Activated T-helper 1 cell treated with anti-CD3 and anti-CD28 coated beads, Interleukin-12 subunit alpha, Interleukin-12 subunit beta, Interleukin-2, Interleukin-4 antibody, amounts not matched to agents 30 ng/mL and 10 ng/mL and 1 ng/mL, durations not matched to agents 14 hours and 24 hours and 36 hours (primary cell): ENCODE measurements at regions not wholly inside any gene's neighbourhood (a gene's known extent, or its start where the extent isn't known, plus 50 kb on each side); places are given as distances from the start of the nearest gene placed in this dataset.

ENCODE experiments used
- DNase-seq: peaks from one replicate; pipeline ENCODE4 v3.0.0; 2021; ENCODE audit warnings: low spot score
- H3K27ac Mint-ChIP-seq: one replicate; pipeline ENCODE4 v1.8.0; 2021; ENCODE audit warnings: mild to moderate bottlenecking, mixed read lengths
- H3K27me3 Mint-ChIP-seq: one replicate; pipeline ENCODE4 v1.8.0; 2022; ENCODE audit warnings: mild to moderate bottlenecking, moderate library complexity, mixed read lengths; ENCODE audit not compliant: insufficient read depth
- H3K36me3 Mint-ChIP-seq: one replicate; pipeline ENCODE4 v1.8.0; 2021; ENCODE audit warnings: low read depth, mixed read lengths
- H3K4me1 Mint-ChIP-seq: one replicate; pipeline ENCODE4 v1.8.0; 2021; ENCODE audit warnings: low read depth, mixed read lengths
- H3K4me3 Mint-ChIP-seq: one replicate; pipeline ENCODE4 v1.8.0; 2021; ENCODE audit warnings: mild to moderate bottlenecking, moderate library complexity, mixed read lengths
- H3K9me3 Mint-ChIP-seq: one replicate; pipeline ENCODE4 v1.8.0; 2021; ENCODE audit warnings: mixed read lengths
- intact Hi-C: fragments of 100-400 bp; cut with micrococcal nuclease; formaldehyde crosslinking; loops from one replicate; pipeline ENCODE4 v1.15.1; 2024

GRCh38 chr2:59896499-59897245 is 656.8 kb downstream of the BCL11A start:
- Mint-ChIP-seq H3K4me1 (no peaks in the 10 kb centered on the region), H3K36me3 (no peaks in the 10 kb centered on the region), H3K27me3 (peaks cover 2% of the 10 kb centered on the region), H3K4me3 (no peak overlapping the region), H3K9me3 (no peaks in the 10 kb centered on the region), H3K27ac (no peak overlapping the region)
- intact Hi-C loops, result no loop called here
- no peak for DNase-seq

DNA sequence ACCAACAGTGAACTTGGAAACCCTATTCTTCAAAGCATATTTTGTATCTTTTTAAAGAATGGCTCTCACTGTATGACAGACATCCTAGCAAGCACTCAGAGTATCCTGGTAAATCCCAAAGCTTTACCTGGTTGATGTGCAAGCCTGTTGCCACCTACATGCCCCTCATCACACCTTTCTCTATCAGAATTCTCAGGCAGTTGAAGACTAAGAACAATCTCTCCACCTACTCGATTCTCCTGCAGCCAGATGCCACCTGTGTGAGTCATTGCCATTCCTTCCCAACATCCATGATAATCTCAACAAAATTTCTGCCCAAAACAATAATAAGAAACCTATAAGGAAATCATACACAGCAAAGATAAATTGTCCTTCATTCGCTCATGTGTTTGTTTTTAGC is 659.8 kb downstream of the BCL11A start:
- DNase-seq, result no peak
- Mint-ChIP-seq H3K27ac (no peak overlapping the region), H3K9me3 (no peaks in the 10 kb centered on the region), H3K4me1 (no peaks in the 10 kb centered on the region), H3K4me3 (no peak overlapping the region), H3K27me3 (peaks cover 8% of the 10 kb centered on the region), H3K36me3 (no peaks in the 10 kb centered on the region)
- intact Hi-C loops, result no loop called here

GRCh38 chr2:59892398-59892797 is 661.1 kb downstream of the BCL11A start:
- peaks cover 12% of the 10 kb centered on the region for H3K27me3 Mint-ChIP-seq
- no peak overlapping the region for H3K27ac Mint-ChIP-seq
- intact Hi-C loops, result no loop called here
- peaks cover 12% of the 10 kb centered on the region for H3K4me1 Mint-ChIP-seq
- H3K4me3 Mint-ChIP-seq, result no peak overlapping the region
- no peaks in the 10 kb centered on the region for H3K9me3 Mint-ChIP-seq
- H3K36me3 Mint-ChIP-seq, result no peaks in the 10 kb centered on the region
- DNase-seq, result no peak

- H3K4me1 Mint-ChIP-seq, result peaks cover 19% of the 10 kb centered on the region
- H3K27me3 Mint-ChIP-seq, result peaks cover 16% of the 10 kb centered on the region
- no peak overlapping the region for H3K4me3 Mint-ChIP-seq
- H3K9me3 Mint-ChIP-seq, result no peaks in the 10 kb centered on the region
- no peak for DNase-seq
- intact Hi-C loops, result no loop called here
- H3K36me3 Mint-ChIP-seq, result no peaks in the 10 kb centered on the region
- H3K27ac Mint-ChIP-seq, result no peak overlapping the region
Measured at GRCh38 chr2:59889305-59889704, 664.1 kb downstream of the BCL11A start.

DNA sequence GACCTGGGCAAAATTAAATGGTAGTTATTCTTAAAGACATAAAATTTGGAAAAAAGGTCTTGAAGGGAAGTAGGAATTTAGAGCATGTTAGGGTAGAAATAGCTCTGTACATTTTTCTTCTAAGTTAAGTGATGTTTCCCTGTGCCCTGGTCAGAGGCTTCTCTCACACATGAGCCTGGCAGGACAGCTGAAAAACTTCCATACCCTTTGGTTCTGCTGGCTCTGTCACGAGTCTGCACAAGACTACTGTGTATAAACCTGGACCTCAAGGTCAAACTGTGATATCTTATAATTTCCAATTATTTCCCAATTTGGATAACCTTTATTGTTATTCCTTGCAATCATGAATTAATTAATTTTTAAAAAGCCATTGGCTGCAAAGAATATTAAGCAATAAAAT is 664.7 kb downstream of the BCL11A start:
- H3K4me3 Mint-ChIP-seq, result no peak overlapping the region
- intact Hi-C loops, result no loop called here

GRCh38 chr2:59888015-59888414 is 665.4 kb downstream of the BCL11A start:
- H3K36me3 Mint-ChIP-seq, result no peaks in the 10 kb centered on the region
- peak; percentile 27 for DNase-seq
- H3K27ac Mint-ChIP-seq, result no peak overlapping the region
- peaks cover 19% of the 10 kb centered on the region for H3K4me1 Mint-ChIP-seq
- H3K27me3 Mint-ChIP-seq, result peaks cover 16% of the 10 kb centered on the region
- no peak overlapping the region for H3K4me3 Mint-ChIP-seq
- intact Hi-C loops, result no loop called here
- H3K9me3 Mint-ChIP-seq, result no peaks in the 10 kb centered on the region

More for the DNA sequence above, 664.7 kb downstream of the BCL11A start:
- peaks cover 16% of the 10 kb centered on the region for H3K27me3 Mint-ChIP-seq
- H3K9me3 Mint-ChIP-seq, result no peaks in the 10 kb centered on the region
- H3K27ac Mint-ChIP-seq, result no peak overlapping the region
- H3K4me1 Mint-ChIP-seq, result peaks cover 19% of the 10 kb centered on the region
- no peak for DNase-seq
- no peaks in the 10 kb centered on the region for H3K36me3 Mint-ChIP-seq

DNA sequence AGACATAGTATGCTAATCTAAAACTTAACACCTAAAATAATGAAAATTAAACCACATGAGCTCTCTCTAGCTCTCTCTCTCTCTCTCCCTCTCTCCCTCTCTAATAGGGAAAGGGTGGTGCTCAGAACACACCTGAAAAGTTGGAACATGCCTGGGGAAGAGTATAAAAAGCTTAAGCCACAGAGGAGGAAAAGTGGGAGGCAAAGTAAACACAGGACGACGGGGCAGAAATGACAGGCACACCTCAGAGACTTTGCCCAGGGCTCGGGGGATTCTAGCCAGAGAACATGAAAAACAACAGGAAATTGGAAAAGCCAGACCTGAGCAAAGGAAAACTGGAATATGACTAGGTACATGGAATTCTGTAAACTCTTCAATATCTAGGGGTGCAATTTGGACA is 666.1 kb downstream of the BCL11A start:
- no peak for DNase-seq
- no peaks in the 10 kb centered on the region for H3K36me3 Mint-ChIP-seq
- intact Hi-C loops, result no loop called here
- no peaks in the 10 kb centered on the region for H3K9me3 Mint-ChIP-seq
- H3K4me3 Mint-ChIP-seq, result no peak overlapping the region
- peaks cover 16% of the 10 kb centered on the region for H3K27me3 Mint-ChIP-seq
- H3K4me1 Mint-ChIP-seq, result peaks cover 19% of the 10 kb centered on the region
- H3K27ac Mint-ChIP-seq, result no peak overlapping the region

DNA sequence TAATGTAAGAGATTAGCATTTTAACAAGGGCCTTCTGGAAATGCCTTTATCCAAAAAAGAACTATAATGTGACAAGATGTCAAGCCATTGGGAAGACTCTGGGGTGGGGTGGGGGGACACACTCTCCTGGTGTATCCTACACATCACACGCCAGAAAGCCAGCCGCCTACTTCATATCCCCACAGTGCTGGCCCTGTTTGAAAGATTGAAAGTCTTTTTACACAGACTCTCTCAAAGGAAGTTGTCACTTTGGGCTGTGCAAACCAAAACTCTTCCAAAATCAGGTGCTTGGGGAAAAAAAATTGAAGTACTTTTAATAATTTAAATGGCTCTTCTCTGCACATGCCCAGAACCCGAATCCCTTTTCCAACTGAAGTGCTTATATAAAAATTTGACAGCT is 666.7 kb downstream of the BCL11A start:
- Mint-ChIP-seq H3K4me3 (no peak overlapping the region), H3K27ac (no peak overlapping the region), H3K36me3 (no peaks in the 10 kb centered on the region), H3K4me1 (peaks cover 19% of the 10 kb centered on the region), H3K9me3 (no peaks in the 10 kb centered on the region), H3K27me3 (peaks cover 16% of the 10 kb centered on the region)
- intact Hi-C loops, result no loop called here
- DNase-seq, result no peak

DNA sequence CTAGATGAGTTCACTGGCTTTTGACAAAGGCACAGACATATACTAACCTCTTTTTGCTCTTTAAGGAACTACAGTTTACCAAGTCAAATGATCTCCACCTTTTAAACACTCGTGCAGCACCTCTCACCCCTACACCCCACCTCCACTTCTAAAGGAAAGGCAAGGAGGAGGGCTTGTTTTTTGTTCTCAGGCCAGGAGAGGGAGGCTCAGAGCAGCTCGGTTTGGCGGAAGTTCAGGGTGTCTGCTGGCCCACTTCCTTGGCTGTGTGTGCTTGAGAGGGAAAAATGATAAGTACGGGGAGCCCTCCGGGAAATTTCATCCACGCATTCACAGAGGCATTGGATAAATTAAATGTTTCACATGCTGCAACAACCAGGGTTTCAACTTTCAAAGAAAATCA is 667.9 kb downstream of the BCL11A start:
- Mint-ChIP-seq H3K36me3 (no peaks in the 10 kb centered on the region), H3K4me3 (no peak overlapping the region), H3K4me1 (peaks cover 19% of the 10 kb centered on the region), H3K9me3 (no peaks in the 10 kb centered on the region), H3K27ac (no peak overlapping the region), H3K27me3 (peaks cover 15% of the 10 kb centered on the region)
- intact Hi-C loops, result no loop called here
- no peak for DNase-seq

DNA sequence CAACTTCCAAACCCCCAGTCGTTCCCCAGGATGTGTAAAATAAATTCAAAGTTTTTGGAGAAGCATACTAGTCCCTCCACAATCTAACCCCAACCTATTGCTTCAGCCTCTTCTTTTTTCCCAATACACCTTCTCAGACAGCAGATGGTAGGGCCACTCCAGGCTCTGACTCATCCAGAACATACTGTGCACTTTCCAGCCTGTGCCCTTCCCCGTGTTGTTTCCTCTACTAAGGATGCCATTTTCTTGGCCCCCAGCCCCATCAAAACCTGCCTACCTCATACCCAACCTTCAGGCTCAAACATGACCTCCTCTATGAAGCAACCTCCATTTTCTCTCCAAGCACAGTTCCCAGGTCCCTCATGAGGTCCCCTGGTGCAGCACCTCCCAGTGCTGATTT is 669.3 kb downstream of the BCL11A start:
- DNase-seq, result no peak
- no peak overlapping the region for H3K4me3 Mint-ChIP-seq
- H3K9me3 Mint-ChIP-seq, result no peaks in the 10 kb centered on the region
- H3K27me3 Mint-ChIP-seq, result peaks cover 10% of the 10 kb centered on the region
- H3K4me1 Mint-ChIP-seq, result peaks cover 19% of the 10 kb centered on the region
- intact Hi-C loops, result no loop called here
- H3K27ac Mint-ChIP-seq, result no peak overlapping the region
- no peaks in the 10 kb centered on the region for H3K36me3 Mint-ChIP-seq

GRCh38 chr2:59882822-59883221 is 670.6 kb downstream of the BCL11A start:
- intact Hi-C loops, result no loop called here
- peaks cover 12% of the 10 kb centered on the region for H3K4me1 Mint-ChIP-seq
- H3K27me3 Mint-ChIP-seq, result peaks cover 9% of the 10 kb centered on the region
- no peak overlapping the region for H3K27ac Mint-ChIP-seq
- DNase-seq, result no peak
- H3K36me3 Mint-ChIP-seq, result no peaks in the 10 kb centered on the region
- no peaks in the 10 kb centered on the region for H3K9me3 Mint-ChIP-seq
- H3K4me3 Mint-ChIP-seq, result no peak overlapping the region

DNA sequence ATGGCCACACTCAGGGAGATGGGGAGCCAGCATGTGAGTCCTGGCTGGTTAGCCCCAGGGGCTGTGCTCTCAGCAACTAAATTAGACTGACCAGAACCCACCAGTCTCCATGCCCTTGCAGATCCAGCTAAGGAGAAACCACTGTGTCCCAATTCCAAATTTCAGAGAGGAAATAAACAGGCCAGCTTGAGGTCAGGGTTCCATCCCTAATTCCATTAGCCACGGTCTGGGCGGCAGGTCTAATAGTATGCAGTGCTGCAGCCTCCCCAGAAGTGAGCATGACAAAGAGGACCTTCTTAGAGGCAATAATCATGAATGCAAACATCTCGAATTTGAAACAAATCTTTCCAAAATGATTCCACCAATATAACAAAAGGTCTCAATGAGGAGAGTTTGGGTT is 671.2 kb downstream of the BCL11A start:
- no peaks in the 10 kb centered on the region for H3K36me3 Mint-ChIP-seq
- peaks cover 6% of the 10 kb centered on the region for H3K4me1 Mint-ChIP-seq
- intact Hi-C loops, result no loop called here
- DNase-seq, result no peak
- H3K4me3 Mint-ChIP-seq, result no peak overlapping the region
- H3K27ac Mint-ChIP-seq, result no peak overlapping the region
- peaks cover 6% of the 10 kb centered on the region for H3K27me3 Mint-ChIP-seq
- H3K9me3 Mint-ChIP-seq, result no peaks in the 10 kb centered on the region

GRCh38 chr2:59881218-59881617 is 672.2 kb downstream of the BCL11A start:
- H3K36me3 Mint-ChIP-seq, result no peaks in the 10 kb centered on the region
- intact Hi-C loops, result no loop called here
- DNase-seq, result no peak
- H3K4me1 Mint-ChIP-seq, result peaks cover 5% of the 10 kb centered on the region
- no peak overlapping the region for H3K4me3 Mint-ChIP-seq
- H3K27ac Mint-ChIP-seq, result no peak overlapping the region
- no peaks in the 10 kb centered on the region for H3K9me3 Mint-ChIP-seq
- H3K27me3 Mint-ChIP-seq, result peaks cover 5% of the 10 kb centered on the region

DNA sequence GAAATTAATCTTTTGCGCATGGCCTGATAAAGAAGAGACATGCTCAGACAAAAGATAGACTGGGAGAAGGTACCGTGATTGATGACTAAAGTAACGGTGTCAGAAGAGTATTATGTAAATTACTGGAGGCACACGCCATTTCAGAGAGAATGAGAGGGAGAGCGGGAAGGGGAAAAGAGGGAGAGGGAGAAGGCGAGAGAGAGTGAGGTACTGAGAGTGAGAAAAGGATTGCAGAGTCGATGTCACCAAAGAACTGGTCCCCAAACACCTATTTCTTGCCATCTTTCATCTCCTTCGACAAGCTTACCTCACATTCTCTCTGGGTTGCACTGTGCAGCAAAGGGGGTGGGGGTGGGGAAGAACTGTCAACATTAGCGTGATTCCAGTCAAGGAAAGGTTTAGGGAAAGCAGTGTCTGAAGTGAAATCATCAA is 673.7 kb downstream of the BCL11A start:
- Mint-ChIP-seq H3K27me3 (peaks cover 3% of the 10 kb centered on the region), H3K36me3 (no peaks in the 10 kb centered on the region), H3K4me3 (no peak overlapping the region), H3K9me3 (no peaks in the 10 kb centered on the region), H3K4me1 (no peaks in the 10 kb centered on the region), H3K27ac (no peak overlapping the region)
- intact Hi-C loops, result no loop called here
- no peak for DNase-seq
